Peyer's patch (tissue), 4 donors: ENCODE measurements at regions not wholly inside any gene's neighbourhood (a gene's known extent, or its start where the extent isn't known, plus 50 kb on each side); places are given as distances from the start of the nearest gene placed in this dataset.

Experiments
- DNase-seq, 3 donors: peaks; one replicate each; pipeline ENCODE4 v3.0.0-alpha.2; 2017 to 2019
- H3K27ac ChIP-seq, 4 donors: fragments of 200-600 bp; sonication (generic); one replicate each; pipeline ENCODE4 v1.5.1; 2016 to 2019
- H3K27me3 ChIP-seq, 2 donors: fragments of 200-600 bp; sonication (generic); one replicate each; pipeline ENCODE4 v1.5.1; 2019
- H3K36me3 ChIP-seq, 3 donors: fragments of 200-600 bp; sonication (generic); one replicate each; pipeline ENCODE4 v1.5.1; 2016 to 2019
- H3K4me1 ChIP-seq, 4 donors: fragments of 200-600 bp; sonication (generic); one replicate each; pipeline ENCODE4 v1.5.1; 2016 to 2019
- H3K4me3 ChIP-seq, 4 donors: fragments of 200-600 bp; sonication (generic); 1 replicate in 3 of 4; 2 replicates in 1 of 4; pipeline ENCODE4 v1.5.1; 2016 to 2019; ENCODE audit warnings: mild to moderate bottlenecking in 1 of 4
- H3K9me3 ChIP-seq, 4 donors: fragments of 200-600 bp; sonication (generic); one replicate each; pipeline ENCODE4 v1.5.1; 2016 to 2019; ENCODE audit warnings: mild to moderate bottlenecking in 1 of 4
- POLR2A ChIP-seq, 2 donors: fragments of 450-650 bp; IDR thresholded peaks; one replicate each; pipeline ENCODE4 v1.5.1; 2017; ENCODE audit warnings: antibody characterized with exemption in 2 of 2, mild to moderate bottlenecking in 2 of 2, moderate library complexity in 2 of 2
- TF ChIP-seq, protein P1 (sequence below), 6 experiments: fragments of 450-650 bp in 4 of 6; fragments of 200-600 bp in 2 of 6; sonication (generic) in 1 of 6; IDR thresholded peaks; one replicate each; pipeline ENCODE4 v1.5.1; 2017 to 2019; ENCODE audit warnings: antibody characterized with exemption in 6 of 6, mild to moderate bottlenecking in 3 of 6, moderate library complexity in 1 of 6

DNA sequence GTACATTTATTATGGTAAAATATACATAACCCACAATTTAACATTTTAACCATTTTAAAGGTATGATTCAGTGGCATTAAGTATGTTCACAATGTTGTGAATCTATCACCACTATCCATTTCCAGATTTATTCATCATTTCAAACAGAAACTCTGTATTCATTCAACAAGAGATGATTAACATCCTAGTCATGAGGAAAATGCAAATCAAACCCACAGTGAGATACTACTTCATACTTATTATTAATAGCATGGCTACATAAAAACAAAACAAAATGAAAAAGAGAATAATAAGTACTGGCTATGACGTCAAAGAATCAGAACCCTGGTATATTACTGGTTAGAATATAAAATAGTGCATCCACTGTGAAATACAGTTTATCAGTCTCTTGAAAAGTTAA is 386.6 kb upstream of the POM121L12 start:
- no peaks in the 10 kb centered on the region for H3K9me3 ChIP-seq
- DNase-seq: no peak
- H3K36me3 ChIP-seq: no peaks in the 10 kb centered on the region
- H3K27ac ChIP-seq: no peak overlapping the region
- TF ChIP-seq POLR2A (IDR thresholded peaks at IDR 0.05): no peak
- TF ChIP-seq, protein P1, sequence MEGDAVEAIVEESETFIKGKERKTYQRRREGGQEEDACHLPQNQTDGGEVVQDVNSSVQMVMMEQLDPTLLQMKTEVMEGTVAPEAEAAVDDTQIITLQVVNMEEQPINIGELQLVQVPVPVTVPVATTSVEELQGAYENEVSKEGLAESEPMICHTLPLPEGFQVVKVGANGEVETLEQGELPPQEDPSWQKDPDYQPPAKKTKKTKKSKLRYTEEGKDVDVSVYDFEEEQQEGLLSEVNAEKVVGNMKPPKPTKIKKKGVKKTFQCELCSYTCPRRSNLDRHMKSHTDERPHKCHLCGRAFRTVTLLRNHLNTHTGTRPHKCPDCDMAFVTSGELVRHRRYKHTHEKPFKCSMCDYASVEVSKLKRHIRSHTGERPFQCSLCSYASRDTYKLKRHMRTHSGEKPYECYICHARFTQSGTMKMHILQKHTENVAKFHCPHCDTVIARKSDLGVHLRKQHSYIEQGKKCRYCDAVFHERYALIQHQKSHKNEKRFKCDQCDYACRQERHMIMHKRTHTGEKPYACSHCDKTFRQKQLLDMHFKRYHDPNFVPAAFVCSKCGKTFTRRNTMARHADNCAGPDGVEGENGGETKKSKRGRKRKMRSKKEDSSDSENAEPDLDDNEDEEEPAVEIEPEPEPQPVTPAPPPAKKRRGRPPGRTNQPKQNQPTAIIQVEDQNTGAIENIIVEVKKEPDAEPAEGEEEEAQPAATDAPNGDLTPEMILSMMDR (IDR thresholded peaks at IDR 0.05): no peak
- H3K4me1 ChIP-seq: no peaks in the 10 kb centered on the region
- no peak overlapping the region for H3K4me3 ChIP-seq
- no peaks in the 10 kb centered on the region for H3K27me3 ChIP-seq

DNA sequence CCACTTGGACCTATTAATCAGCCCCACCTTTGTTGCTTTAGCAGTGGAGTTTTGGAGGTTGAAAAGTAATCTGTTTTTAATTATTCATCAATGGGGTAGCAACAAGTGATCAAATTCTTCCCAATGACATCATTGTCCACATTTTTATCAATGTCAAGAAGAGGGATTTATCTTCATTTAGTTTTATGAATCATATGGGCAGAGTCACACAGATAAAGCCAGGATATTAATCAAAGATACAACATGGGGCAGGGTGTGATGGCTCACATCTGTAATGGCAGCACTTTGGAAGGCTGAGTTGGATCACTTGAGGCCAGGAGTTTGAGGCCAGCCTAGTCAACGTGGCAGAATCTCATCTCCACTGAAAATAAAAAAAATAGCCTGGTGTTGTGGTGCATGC is 388.4 kb upstream of the POM121L12 start:
- H3K27me3 ChIP-seq: no peaks in the 10 kb centered on the region
- H3K9me3 ChIP-seq: no peaks in the 10 kb centered on the region
- H3K4me1 ChIP-seq: no peaks in the 10 kb centered on the region
- no peak overlapping the region for H3K27ac ChIP-seq
- H3K36me3 ChIP-seq: no peaks in the 10 kb centered on the region
- DNase-seq: no peak
- H3K4me3 ChIP-seq: no peak overlapping the region
- TF ChIP-seq POLR2A (IDR thresholded peaks at IDR 0.05): no peak
- TF ChIP-seq, protein P1 (IDR thresholded peaks at IDR 0.05): no peak

DNA sequence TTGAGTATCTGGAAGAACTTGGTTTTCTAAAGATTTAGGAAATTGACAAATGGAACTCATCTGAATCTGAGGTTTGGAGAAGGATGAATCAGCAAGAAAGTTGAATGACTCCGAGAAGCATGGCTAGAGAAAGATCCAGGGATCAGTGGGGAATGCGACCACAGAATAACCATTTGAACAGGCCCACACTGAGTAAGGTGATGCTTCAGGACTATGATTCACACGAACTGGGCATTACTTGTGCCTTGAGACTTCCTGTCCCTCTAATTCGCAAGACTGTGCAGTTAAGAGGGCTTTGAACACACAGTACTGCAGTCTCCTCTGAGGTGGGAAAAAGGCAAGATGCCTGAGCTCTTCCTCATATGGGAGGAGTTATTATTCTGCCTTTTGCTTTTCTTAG is 395.5 kb upstream of the POM121L12 start:
- H3K9me3 ChIP-seq: peaks cover 0 to 4% (median 0%) of the 10 kb centered on the region in 4 donors
- no peaks in the 10 kb centered on the region for H3K27me3 ChIP-seq
- TF ChIP-seq POLR2A (IDR thresholded peaks at IDR 0.05): no peak
- TF ChIP-seq, protein P1 (IDR thresholded peaks at IDR 0.05): no peak
- H3K4me1 ChIP-seq: no peaks in the 10 kb centered on the region
- DNase-seq: no peak
- H3K36me3 ChIP-seq: no peaks in the 10 kb centered on the region
- H3K4me3 ChIP-seq: no peak overlapping the region
- no peak overlapping the region for H3K27ac ChIP-seq

DNA sequence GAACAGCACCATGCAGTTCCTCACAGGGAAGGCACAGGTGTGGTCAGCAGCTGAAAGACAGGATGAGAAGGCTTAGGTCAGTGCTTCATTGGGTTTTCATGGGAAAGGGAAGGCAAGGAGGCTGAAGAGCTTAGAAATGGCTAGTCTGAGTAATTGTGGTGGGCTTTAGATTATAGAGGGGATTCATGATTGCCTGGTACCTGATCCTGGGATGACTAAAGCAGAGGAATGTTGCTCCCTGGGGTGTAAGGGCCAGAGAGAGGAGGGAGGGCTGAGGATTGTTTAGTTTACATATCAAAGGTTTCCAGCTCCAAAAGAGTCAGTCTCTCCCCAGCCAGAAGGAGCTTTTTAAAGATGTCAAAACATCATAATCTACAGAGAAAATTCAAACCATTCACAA is 396.3 kb upstream of the POM121L12 start:
- Histone ChIP-seq H3K4me3 (no peak overlapping the region), H3K9me3 (peaks cover 0 to 4% (median 0%) of the 10 kb centered on the region in 4 donors), H3K36me3 (no peaks in the 10 kb centered on the region), H3K4me1 (no peaks in the 10 kb centered on the region), H3K27me3 (no peaks in the 10 kb centered on the region), H3K27ac (no peak overlapping the region)
- DNase-seq: no peak
- TF ChIP-seq, protein P1 (IDR thresholded peaks at IDR 0.05): no peak
- no peak for TF ChIP-seq POLR2A (IDR thresholded peaks at IDR 0.05)

DNA sequence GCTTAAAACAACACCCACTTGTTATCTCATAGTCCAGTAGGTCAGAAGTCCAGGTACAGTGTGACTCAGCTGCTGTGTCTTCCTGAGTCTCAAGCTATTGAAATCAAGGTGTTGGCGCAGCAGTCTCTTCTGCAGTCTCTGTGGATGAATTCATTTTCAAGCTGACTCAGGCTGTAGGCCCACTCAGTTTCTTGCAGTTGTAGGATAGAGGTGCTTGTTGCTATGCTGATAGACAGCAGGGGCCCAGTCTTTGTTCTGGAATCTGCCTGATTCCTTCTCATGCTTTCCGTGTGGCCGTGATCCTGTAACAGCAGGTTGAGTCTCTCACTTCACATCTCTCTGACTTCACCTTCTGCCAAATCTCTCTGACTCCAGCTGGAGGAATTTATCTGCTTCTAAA is 400.4 kb upstream of the POM121L12 start:
- DNase-seq: no peak
- no peaks in the 10 kb centered on the region for H3K4me1 ChIP-seq
- H3K27ac ChIP-seq: no peak overlapping the region
- H3K36me3 ChIP-seq: no peaks in the 10 kb centered on the region
- peaks cover 0 to 4% (median 0%) of the 10 kb centered on the region in 4 donors for H3K9me3 ChIP-seq
- TF ChIP-seq POLR2A (IDR thresholded peaks at IDR 0.05): no peak
- TF ChIP-seq, protein P1 (IDR thresholded peaks at IDR 0.05): no peak
- H3K4me3 ChIP-seq: no peak overlapping the region
- H3K27me3 ChIP-seq: no peaks in the 10 kb centered on the region

DNA sequence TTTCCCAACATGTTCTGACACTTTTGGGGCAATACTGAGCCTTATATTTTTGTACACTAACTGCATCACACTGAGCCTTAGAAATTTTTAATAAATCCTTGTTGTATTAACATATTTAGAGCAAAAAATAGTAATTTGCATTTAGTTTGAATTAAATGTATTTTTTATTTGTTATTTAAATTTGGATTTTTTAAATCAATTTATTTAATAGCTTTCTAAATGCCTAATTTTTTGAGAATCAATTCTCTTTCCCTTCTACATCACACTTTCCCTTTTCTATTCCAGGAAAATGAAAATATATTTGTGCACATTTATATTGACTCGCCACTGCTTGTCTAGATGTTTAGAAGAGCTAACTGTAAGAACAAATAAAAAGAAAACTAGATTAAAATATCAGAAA is 414.6 kb upstream of the POM121L12 start:
- H3K36me3 ChIP-seq: no peaks in the 10 kb centered on the region
- no peaks in the 10 kb centered on the region for H3K9me3 ChIP-seq
- no peak for TF ChIP-seq POLR2A (IDR thresholded peaks at IDR 0.05)
- TF ChIP-seq, protein P1 (IDR thresholded peaks at IDR 0.05): no peak

More for the DNA sequence above, 414.6 kb upstream of the POM121L12 start:
- no peak for DNase-seq
- H3K27ac ChIP-seq: no peak overlapping the region
- H3K27me3 ChIP-seq: no peaks in the 10 kb centered on the region
- H3K4me3 ChIP-seq: no peak overlapping the region
- no peaks in the 10 kb centered on the region for H3K4me1 ChIP-seq
